ENCODE measurements at regions not wholly inside any gene's neighbourhood (a gene's known extent, or its start where the extent isn't known, plus 50 kb on each side); places are given as distances from the start of the nearest gene placed in this dataset.

DNA sequence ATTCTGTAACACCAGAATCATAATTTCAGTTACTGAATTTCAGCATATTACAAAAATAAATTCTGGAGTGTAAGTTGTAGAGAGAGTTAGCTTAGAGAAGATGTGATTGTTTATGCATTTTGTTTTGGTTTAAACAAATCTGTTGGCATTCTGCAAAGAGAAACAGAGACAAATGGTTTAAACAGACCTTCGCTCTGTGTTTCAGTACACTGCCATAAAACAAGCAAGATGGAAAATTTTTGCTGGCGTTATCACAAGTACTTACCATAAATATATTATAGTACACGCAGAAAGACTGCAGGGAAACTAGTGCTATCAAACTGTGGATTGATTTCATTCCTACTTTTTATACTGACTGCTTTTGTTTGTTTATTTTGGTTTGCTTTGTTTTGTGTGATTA is 850.3 kb upstream of the FOXG1 start:
- Histone ChIP-seq H2AFZ (no peak overlapping the region), H3K9ac (no peak overlapping the region)

DNA sequence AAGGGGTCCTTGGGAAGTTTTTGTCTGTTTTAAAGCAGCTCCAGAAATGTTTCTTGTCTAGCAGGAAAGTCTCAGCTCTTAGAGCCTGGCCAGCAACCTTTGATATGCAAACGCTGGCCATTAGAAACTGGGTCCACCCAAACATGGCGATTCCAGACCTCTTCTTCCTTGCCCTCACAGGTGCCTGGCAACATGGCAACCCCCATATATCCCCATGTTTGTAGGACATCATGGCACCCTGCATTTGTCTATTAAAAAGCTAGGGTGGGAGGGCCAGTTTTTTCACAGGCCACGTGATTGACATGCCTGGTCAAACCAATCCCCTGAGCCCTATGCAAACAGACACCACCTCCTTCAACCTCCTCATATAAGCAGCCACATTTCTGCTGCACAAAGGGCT is 848.7 kb upstream of the FOXG1 start:
- H2AFZ ChIP-seq = no peak overlapping the region
- no peak for TF ChIP-seq CTCF (IDR thresholded peaks at IDR 0.05)
- no peaks in the 10 kb centered on the region for H3K4me1 ChIP-seq
- H3K4me3 ChIP-seq (ENCODE audit: low read depth, low read length) = no peak overlapping the region
- H3K36me3 ChIP-seq (ENCODE audit: control insufficient read depth, insufficient read depth, low read length) = no peaks in the 10 kb centered on the region
- no peaks in the 10 kb centered on the region for H3K27me3 ChIP-seq (ENCODE audit: control insufficient read depth, insufficient read depth, low read length)
- no peak overlapping the region for H3K27ac ChIP-seq
- H3K9ac ChIP-seq = no peak overlapping the region
- no peaks in the 10 kb centered on the region for H3K9me3 ChIP-seq (ENCODE audit: control insufficient read depth, low read length)
- no peak overlapping the region for H3K4me2 ChIP-seq (ENCODE audit: low read length)
- no peaks in the 10 kb centered on the region for H3K79me2 ChIP-seq

More for the DNA sequence above, 850.3 kb upstream of the FOXG1 start:
- no peaks in the 10 kb centered on the region for H3K27me3 ChIP-seq (ENCODE audit: control insufficient read depth, insufficient read depth, low read length)
- H3K27ac ChIP-seq = no peak overlapping the region
- H3K4me1 ChIP-seq = no peaks in the 10 kb centered on the region
- no peak overlapping the region for H3K4me2 ChIP-seq (ENCODE audit: low read length)
- H3K9me3 ChIP-seq (ENCODE audit: control insufficient read depth, low read length) = no peaks in the 10 kb centered on the region
- no peaks in the 10 kb centered on the region for H3K79me2 ChIP-seq
- TF ChIP-seq CTCF (IDR thresholded peaks at IDR 0.05) = no peak
- no peak overlapping the region for H3K4me3 ChIP-seq (ENCODE audit: low read depth, low read length)
- H3K36me3 ChIP-seq (ENCODE audit: control insufficient read depth, insufficient read depth, low read length) = no peaks in the 10 kb centered on the region

DNA sequence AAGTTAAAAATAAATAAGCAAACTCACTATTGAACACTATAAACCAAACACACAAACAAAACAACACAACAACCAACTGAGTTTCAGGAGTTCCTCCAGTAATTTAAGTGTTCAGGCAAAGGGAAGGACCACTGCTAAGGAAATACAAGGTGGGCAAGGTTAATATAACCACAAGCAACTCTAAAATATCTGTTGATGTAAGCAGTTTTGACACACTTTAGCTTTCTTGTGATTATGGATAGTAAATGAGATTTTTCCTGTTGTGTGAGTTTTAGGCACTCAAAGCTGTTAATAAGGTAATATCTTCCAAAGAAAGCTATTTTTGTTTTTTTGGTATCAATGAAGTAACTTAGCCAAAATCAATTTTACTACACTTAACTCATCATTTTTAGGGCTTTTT is 839.1 kb upstream of the FOXG1 start:
- Histone ChIP-seq H3K9me3 (ENCODE audit: control insufficient read depth, low read length) (no peaks in the 10 kb centered on the region), H3K27me3 (ENCODE audit: control insufficient read depth, insufficient read depth, low read length) (no peaks in the 10 kb centered on the region), H3K27ac (no peak overlapping the region), H3K4me2 (ENCODE audit: low read length) (no peak overlapping the region), H3K79me2 (no peaks in the 10 kb centered on the region), H2AFZ (no peak overlapping the region), H3K36me3 (ENCODE audit: control insufficient read depth, insufficient read depth, low read length) (no peaks in the 10 kb centered on the region), H3K9ac (no peak overlapping the region), H3K4me1 (no peaks in the 10 kb centered on the region), H3K4me3 (ENCODE audit: low read depth, low read length) (no peak overlapping the region)
- no peak for TF ChIP-seq CTCF (IDR thresholded peaks at IDR 0.05)

DNA sequence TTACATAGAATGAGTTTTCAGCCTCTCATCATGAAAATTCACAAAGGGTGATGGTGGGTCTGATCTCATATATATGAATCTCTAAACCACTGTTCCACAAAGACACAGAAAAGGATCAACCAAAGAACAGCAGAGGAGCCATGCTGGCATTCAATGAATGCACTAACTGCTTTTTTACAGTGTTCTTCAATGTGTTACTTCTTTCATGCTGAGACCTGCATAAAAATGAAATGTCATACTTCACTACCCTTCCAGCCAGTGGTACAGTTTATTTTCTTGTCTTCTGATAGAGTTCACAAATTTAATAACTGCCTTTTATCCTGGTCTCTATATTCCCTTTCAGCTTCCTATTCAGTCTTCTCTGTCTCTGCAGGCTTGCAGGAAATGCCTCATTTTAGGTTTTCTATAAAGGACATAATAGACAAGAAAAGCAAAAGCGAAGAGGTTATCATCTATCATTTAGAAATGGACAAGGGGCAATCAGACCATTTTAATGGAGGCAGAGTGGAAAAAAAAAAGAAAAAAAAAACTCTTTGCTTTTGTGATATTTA is 836.7 kb upstream of the FOXG1 start:
- no peaks in the 10 kb centered on the region for H3K9me3 ChIP-seq (ENCODE audit: control insufficient read depth, low read length)
- TF ChIP-seq CTCF (IDR thresholded peaks at IDR 0.05) = no peak
- no peaks in the 10 kb centered on the region for H3K27me3 ChIP-seq (ENCODE audit: control insufficient read depth, insufficient read depth, low read length)
- no peak overlapping the region for H3K27ac ChIP-seq
- no peaks in the 10 kb centered on the region for H3K36me3 ChIP-seq (ENCODE audit: control insufficient read depth, insufficient read depth, low read length)
- H3K9ac ChIP-seq = no peak overlapping the region
- H3K4me1 ChIP-seq = no peaks in the 10 kb centered on the region
- no peak overlapping the region for H3K4me2 ChIP-seq (ENCODE audit: low read length)
- no peak overlapping the region for H2AFZ ChIP-seq
- H3K4me3 ChIP-seq (ENCODE audit: low read depth, low read length) = no peak overlapping the region
- no peaks in the 10 kb centered on the region for H3K79me2 ChIP-seq

- no peak overlapping the region for H3K9ac ChIP-seq
- no peaks in the 10 kb centered on the region for H3K36me3 ChIP-seq (ENCODE audit: control insufficient read depth, insufficient read depth, low read length)
- H3K4me1 ChIP-seq = no peaks in the 10 kb centered on the region
- no peaks in the 10 kb centered on the region for H3K9me3 ChIP-seq (ENCODE audit: control insufficient read depth, low read length)
- H3K27ac ChIP-seq = no peak overlapping the region
- H2AFZ ChIP-seq = no peak overlapping the region
- no peak overlapping the region for H3K4me2 ChIP-seq (ENCODE audit: low read length)
- no peaks in the 10 kb centered on the region for H3K79me2 ChIP-seq
- TF ChIP-seq CTCF (IDR thresholded peaks at IDR 0.05) = no peak
- H3K27me3 ChIP-seq (ENCODE audit: control insufficient read depth, insufficient read depth, low read length) = no peaks in the 10 kb centered on the region
- H3K4me3 ChIP-seq (ENCODE audit: low read depth, low read length) = no peak overlapping the region
These were observed 828.2 kb upstream of the FOXG1 start for GRCh38 chr14:27938392-27938791.

Data from parathyroid adenoma (tissue), 2 donors.